Caco-2 (cell line): ENCODE measurements at regions not wholly inside any gene's neighbourhood (a gene's known extent, or its start where the extent isn't known, plus 50 kb on each side); places are given as distances from the start of the nearest gene placed in this dataset.

ENCODE experiments used
- BruUV-seq: library from RNA; stranded (reverse); fragments of 400-500 nt; replicated peaks from 2 replicates; lab custom pipeline; 2021; lab: Mats Ljungman, UMichigan
- CTCF ChIA-PET: fragments of 300-600 bp; sonication (Branson Sonifier 250); formaldehyde crosslinking; loops from one replicate; lab custom pipeline; 2022; ENCODE audit warnings: antibody characterized with exemption; lab: Charles Lee
- POLR2A ChIA-PET: fragments of 300-600 bp; sonication (Branson Sonifier 250); formaldehyde crosslinking; loops from one replicate; lab custom pipeline; 2022; ENCODE audit warnings: antibody characterized with exemption; lab: Charles Lee
- DNase-seq, 2 experiments: peaks; one replicate each; pipeline versions ENCODE4 v3.0.0 to v3.0.0-alpha.2; 2020 to 2022
- H3K27me3 ChIP-seq: replicated peaks from 2 replicates; pipeline ENCODE4 v1.6.0; 2011; ENCODE audit warnings: low read length; ENCODE audit not compliant: control insufficient read depth, insufficient read depth
- H3K36me3 ChIP-seq: 2 replicates; pipeline ENCODE4 v1.5.1; 2011; ENCODE audit warnings: low read length; ENCODE audit not compliant: control insufficient read depth, insufficient read depth
- H3K4me1 ChIP-seq: fragments of 250-450 bp; sonication (Bioruptor Pico); 2 replicates; pipeline ENCODE4 v1.5.1; 2020; ENCODE audit warnings: mild to moderate bottlenecking
- H3K4me3 ChIP-seq: 2 replicates; pipeline ENCODE4 v1.5.1; 2011; ENCODE audit warnings: low read depth, mild to moderate bottlenecking, control low read depth, low read length
- H3K9me3 ChIP-seq: fragments of 250-450 bp; sonication (Bioruptor Pico); 2 replicates; pipeline ENCODE4 v1.5.1; 2020; ENCODE audit warnings: mild to moderate bottlenecking, moderate library complexity
- H3K27ac Mint-ChIP-seq: one replicate; pipeline ENCODE4 v1.8.0; 2022; ENCODE audit warnings: mixed read lengths; ENCODE audit not compliant: unreplicated experiment
- H3K27me3 Mint-ChIP-seq: one replicate; pipeline ENCODE4 v1.8.0; 2022; ENCODE audit warnings: mixed read lengths; ENCODE audit not compliant: insufficient read depth, unreplicated experiment
- H3K36me3 Mint-ChIP-seq: one replicate; pipeline ENCODE4 v1.8.0; 2022; ENCODE audit warnings: mild to moderate bottlenecking, mixed read lengths; ENCODE audit not compliant: insufficient read depth, unreplicated experiment
- H3K4me1 Mint-ChIP-seq: one replicate; pipeline ENCODE4 v1.8.0; 2022; ENCODE audit warnings: low read depth, mixed read lengths; ENCODE audit not compliant: unreplicated experiment
- H3K4me3 Mint-ChIP-seq: one replicate; pipeline ENCODE4 v1.8.0; 2022; ENCODE audit warnings: mild to moderate bottlenecking, moderate library complexity, mixed read lengths; ENCODE audit not compliant: unreplicated experiment
- H3K9me3 Mint-ChIP-seq: one replicate; pipeline ENCODE4 v1.8.0; 2022; ENCODE audit warnings: mixed read lengths; ENCODE audit not compliant: unreplicated experiment
- CTCF ChIP-seq, 2 experiments: fragments of 200-600 bp in 1 of 2; IDR thresholded peaks; 1 replicate in 1 of 2; 2 replicates in 1 of 2; pipeline versions ENCODE4 v1.5.1 to v1.8.0; 2011 to 2022; ENCODE audit warnings: antibody characterized with exemption in 1 of 2, control low read depth in 1 of 2, inconsistent platforms in 1 of 2, low read depth in 1 of 2, low read length in 1 of 2, mild to moderate bottlenecking in 1 of 2, moderate library complexity in 1 of 2; ENCODE audit not compliant: insufficient read depth in 1 of 2, severe bottlenecking in 1 of 2, unreplicated experiment in 1 of 2
- intact Hi-C: fragments of 100-400 bp; cut with micrococcal nuclease; formaldehyde crosslinking; loops from one replicate; pipeline ENCODE4 v1.10.0; 2022; ENCODE audit not compliant: unreplicated experiment

GRCh38 chr10:127797339-127797738, 60.4 kb downstream of the FOXI2 start:
- Mint-ChIP-seq H3K27ac (no peak overlapping the region), H3K27me3 (peaks cover 17% of the 10 kb centered on the region), H3K4me1 (no peaks in the 10 kb centered on the region), H3K9me3 (no peaks in the 10 kb centered on the region), H3K4me3 (no peak overlapping the region), H3K36me3 (no peaks in the 10 kb centered on the region)
- DNase-seq, result no peak
- H3K36me3 ChIP-seq, result no peaks in the 10 kb centered on the region
- TF ChIP-seq CTCF (IDR thresholded peaks at IDR 0.05; ENCODE audit: insufficient read depth in 1 of 2, low read depth in 1 of 2, low read length in 1 of 2, severe bottlenecking in 1 of 2, unreplicated experiment in 1 of 2), result no peak
- no peaks in the 10 kb centered on the region for H3K9me3 ChIP-seq
- ChIA-PET POLR2A (no interaction called here), CTCF (no interaction called here)
- H3K4me3 ChIP-seq, result no peak overlapping the region
- no peaks in the 10 kb centered on the region for H3K4me1 ChIP-seq
- no peaks in the 10 kb centered on the region for H3K27me3 ChIP-seq
- intact Hi-C loops, result no loop called here
- no TSS peak for BruUV-seq

- H3K27me3 Mint-ChIP-seq, result peaks cover 17% of the 10 kb centered on the region
- H3K9me3 Mint-ChIP-seq, result no peaks in the 10 kb centered on the region
- H3K4me1 Mint-ChIP-seq, result no peaks in the 10 kb centered on the region
- intact Hi-C loops, result no loop called here
- H3K9me3 ChIP-seq, result no peaks in the 10 kb centered on the region
- no peak for DNase-seq
- no peak for TF ChIP-seq CTCF (IDR thresholded peaks at IDR 0.05; ENCODE audit: insufficient read depth in 1 of 2, low read depth in 1 of 2, low read length in 1 of 2, severe bottlenecking in 1 of 2, unreplicated experiment in 1 of 2)
- no peaks in the 10 kb centered on the region for H3K4me1 ChIP-seq
- H3K4me3 ChIP-seq, result no peak overlapping the region
- H3K27me3 ChIP-seq, result no peaks in the 10 kb centered on the region
- ChIA-PET CTCF (no interaction called here), POLR2A (no interaction called here)
- no peak overlapping the region for H3K4me3 Mint-ChIP-seq
- H3K36me3 ChIP-seq, result no peaks in the 10 kb centered on the region
- H3K36me3 Mint-ChIP-seq, result no peaks in the 10 kb centered on the region
- no TSS peak for BruUV-seq
- no peak overlapping the region for H3K27ac Mint-ChIP-seq
These were observed 61.1 kb downstream of the FOXI2 start for GRCh38 chr10:127798111-127798510.

- TF ChIP-seq CTCF (IDR thresholded peaks at IDR 0.05; ENCODE audit: insufficient read depth in 1 of 2, low read depth in 1 of 2, low read length in 1 of 2, severe bottlenecking in 1 of 2, unreplicated experiment in 1 of 2), result no peak
- H3K4me1 Mint-ChIP-seq, result no peaks in the 10 kb centered on the region
- H3K27ac Mint-ChIP-seq, result no peak overlapping the region
- Histone ChIP-seq H3K4me1 (no peaks in the 10 kb centered on the region), H3K4me3 (no peak overlapping the region), H3K27me3 (no peaks in the 10 kb centered on the region), H3K36me3 (no peaks in the 10 kb centered on the region), H3K9me3 (no peaks in the 10 kb centered on the region)
- ChIA-PET CTCF (no interaction called here), POLR2A (no interaction called here)
- H3K36me3 Mint-ChIP-seq, result no peaks in the 10 kb centered on the region
- peaks cover 5% of the 10 kb centered on the region for H3K27me3 Mint-ChIP-seq
- no peak overlapping the region for H3K4me3 Mint-ChIP-seq
- BruUV-seq, result no TSS peak
- no peak for DNase-seq
- no peaks in the 10 kb centered on the region for H3K9me3 Mint-ChIP-seq
- intact Hi-C loops, result no loop called here
These were observed 64.3 kb downstream of the FOXI2 start for GRCh38 chr10:127801302-127801701.
